Fibroblast of gingiva (primary cell): ENCODE measurements at regions not wholly inside any gene's neighbourhood (a gene's known extent, or its start where the extent isn't known, plus 50 kb on each side); places are given as distances from the start of the nearest gene placed in this dataset.

Experiments
- DNase-seq: peaks from one replicate; pipeline ENCODE4 v3.0.0-alpha.2; 2011; ENCODE audit warnings: low read depth

- DNase-seq, result no peak
Measured at GRCh38 chr5:135218486-135218755, 180.6 kb downstream of the MACROH2A1 start.

DNA sequence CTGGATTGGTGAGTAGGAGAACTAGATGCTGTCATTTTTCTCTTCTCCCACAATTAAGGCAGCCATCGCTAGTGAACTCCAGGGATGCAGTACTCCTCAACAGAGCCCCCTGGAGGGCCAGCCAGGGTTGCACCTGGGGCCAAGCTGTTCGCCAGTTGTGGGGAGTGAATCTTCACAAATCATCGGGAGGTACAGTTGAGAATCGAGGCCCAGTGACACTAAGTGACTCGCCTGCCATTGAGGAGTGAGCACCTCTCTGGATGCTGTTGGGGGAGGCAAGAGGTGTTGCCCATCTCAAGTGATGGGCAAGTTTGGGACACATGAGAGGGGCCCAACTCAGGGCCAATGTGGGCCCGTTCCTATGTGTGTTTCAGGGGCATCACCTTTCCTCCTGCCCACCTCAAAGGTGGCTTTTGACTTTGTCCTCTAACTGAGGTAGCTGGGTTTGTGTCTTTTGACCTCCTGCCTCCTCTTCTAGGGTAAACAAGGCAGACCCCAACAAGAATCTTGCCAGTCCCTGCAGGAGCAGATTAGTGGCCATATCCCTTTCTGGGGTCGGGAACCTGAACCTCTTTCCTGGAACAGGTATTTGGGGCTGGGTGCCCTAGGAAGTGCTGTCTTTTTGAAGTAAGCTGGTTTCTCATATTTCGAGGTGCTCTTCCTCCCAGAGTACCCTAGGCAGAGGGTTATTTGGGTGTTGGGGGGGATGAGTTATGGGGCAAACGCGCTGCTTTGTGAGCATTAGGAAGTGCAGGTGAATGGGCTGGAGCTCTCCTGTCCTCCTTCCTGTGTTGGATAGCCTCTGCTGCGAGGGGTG is 181.2 kb downstream of the MACROH2A1 start:
- no peak for DNase-seq

DNA sequence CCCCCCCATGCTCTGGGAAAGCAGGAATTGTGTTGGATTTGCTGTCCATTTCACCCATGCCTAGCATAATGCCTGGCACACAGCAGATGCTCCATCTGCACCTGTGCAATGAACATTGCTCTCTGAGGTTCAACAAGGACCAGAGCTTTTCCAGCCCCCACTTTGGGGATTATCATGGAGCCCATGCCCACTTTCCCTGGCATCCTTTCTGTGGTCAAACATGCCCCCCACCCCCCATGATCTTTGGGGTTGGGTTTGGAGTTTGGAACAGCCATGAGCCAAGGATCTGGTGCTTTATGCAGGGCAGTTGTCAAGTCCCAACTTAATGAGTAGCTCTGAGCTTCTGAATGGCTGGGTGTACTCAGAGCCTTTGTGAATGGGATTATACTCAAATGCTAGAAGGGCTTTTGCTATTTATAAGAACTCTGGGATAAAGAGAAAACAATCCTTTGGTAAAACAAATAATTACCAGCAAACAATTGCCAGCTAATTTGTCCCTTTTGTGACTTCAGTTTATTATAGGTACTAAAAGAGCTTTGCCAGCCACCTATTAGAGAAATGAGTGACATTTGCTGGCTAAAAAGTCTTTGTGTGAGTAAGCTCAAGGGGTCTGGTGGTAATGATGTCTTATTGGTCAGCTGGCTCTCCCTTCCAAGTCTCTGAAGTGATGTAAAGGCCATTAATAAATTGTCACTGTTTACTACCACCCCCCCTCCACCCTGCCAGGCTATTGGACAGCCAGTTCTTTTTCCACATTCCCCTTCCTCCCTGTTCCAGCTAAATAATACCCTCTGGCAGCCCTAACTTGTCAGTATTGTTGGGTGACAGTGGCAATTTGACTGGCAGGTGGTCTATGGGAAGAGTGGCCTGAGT is 182.3 kb downstream of the MACROH2A1 start:
- no peak for DNase-seq

- DNase-seq, result no peak
Measured at GRCh38 chr5:135215617-135216470, 181.8 kb upstream of the PITX1 start.

DNA sequence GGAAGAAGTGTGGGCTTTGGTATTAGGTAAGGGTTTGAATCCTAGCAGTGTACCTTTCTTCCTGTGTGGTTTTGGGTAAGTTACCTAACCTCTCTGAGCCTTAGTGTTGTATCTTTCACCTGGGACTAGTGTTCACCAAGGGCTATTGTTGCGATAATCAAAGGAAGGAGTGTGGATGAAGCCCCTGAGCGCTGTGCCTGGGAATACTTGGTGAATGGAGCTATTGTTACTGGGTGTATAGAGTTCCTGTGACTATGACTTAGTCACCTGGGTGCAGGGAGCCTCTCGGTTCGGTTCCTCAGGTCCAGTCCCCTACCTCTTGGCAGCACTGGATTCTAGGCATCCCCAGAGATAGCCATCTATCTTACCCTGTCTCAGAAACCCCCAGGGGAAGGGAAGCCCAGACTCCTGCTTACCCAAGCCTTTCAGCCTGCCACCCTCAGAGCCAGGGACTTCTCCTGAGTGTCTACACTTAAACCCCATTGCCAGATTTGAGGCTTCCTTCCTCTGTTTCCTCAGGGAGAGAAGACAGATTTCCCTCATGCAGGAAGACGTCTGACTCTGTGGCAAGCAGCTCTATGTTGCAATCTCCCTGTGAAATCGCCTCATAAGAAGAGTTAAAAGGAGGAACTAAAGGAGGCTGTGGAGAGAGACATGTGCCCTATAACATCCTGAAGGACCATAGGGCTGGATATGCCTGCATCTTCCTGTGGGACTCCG is 181.0 kb upstream of the PITX1 start:
- DNase-seq, result peak; percentile 60

- DNase-seq, result no peak
Measured at GRCh38 chr5:135213466-135214239, 179.6 kb upstream of the PITX1 start.

DNA sequence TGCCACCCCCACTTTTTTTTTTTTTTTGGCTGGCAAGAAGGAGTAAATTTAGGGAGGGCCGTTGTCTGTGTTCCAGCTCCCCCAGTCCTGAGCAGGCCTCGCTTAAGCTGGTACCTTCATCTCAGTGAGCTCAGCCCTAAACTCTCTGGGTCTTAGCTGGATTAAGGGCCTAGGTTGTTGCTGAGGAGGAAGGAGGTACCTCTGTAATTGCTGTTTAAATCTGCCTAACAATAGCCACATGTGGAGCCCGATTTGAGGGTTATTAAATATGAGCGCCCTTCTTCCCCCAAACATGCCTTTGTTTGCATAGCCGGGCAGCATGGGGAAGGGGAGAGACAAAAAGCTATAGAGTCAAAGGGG is 179.0 kb upstream of the PITX1 start:
- DNase-seq, result no peak

DNA sequence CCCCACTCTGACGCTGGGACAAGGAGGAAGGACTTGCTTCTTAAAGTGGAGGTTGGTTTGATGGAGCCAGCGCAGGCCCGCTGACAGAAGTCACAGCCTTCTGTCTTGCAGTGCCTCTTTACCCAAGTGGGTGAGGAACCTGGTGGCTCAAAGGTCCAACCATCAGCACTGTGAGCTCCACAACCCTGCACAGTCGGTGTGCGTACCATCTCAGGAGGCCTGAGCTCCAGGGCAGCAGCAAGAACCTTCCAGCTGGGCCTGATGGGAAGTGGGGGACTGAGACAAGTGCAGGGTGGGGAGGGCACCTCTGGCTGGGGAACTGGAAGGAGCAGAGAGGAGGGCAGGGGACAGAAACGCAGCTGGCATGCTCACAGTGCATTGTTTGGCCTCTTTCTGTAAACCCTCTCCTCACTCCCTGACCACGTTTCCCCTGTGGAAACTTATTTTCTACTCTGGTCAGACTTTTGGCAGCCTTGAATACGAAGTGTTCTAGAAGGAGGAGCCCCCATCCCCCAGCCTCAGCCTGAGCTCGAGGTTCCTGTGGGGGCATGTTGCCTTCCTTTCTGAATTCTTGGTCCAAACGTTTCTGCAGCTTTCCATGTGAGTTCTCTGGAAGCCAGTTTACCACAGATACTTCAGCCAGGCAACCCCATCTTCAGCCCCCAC is 178.5 kb upstream of the PITX1 start:
- DNase-seq, result no peak

GRCh38 chr5:135211791-135212190 is 177.8 kb upstream of the PITX1 start:
- no peak for DNase-seq

- DNase-seq, result peak; percentile 27
Measured at GRCh38 chr5:135211083-135211790, 177.2 kb upstream of the PITX1 start.

- DNase-seq, result no peak
Measured at GRCh38 chr5:135210286-135211055, 176.4 kb upstream of the PITX1 start.

DNA sequence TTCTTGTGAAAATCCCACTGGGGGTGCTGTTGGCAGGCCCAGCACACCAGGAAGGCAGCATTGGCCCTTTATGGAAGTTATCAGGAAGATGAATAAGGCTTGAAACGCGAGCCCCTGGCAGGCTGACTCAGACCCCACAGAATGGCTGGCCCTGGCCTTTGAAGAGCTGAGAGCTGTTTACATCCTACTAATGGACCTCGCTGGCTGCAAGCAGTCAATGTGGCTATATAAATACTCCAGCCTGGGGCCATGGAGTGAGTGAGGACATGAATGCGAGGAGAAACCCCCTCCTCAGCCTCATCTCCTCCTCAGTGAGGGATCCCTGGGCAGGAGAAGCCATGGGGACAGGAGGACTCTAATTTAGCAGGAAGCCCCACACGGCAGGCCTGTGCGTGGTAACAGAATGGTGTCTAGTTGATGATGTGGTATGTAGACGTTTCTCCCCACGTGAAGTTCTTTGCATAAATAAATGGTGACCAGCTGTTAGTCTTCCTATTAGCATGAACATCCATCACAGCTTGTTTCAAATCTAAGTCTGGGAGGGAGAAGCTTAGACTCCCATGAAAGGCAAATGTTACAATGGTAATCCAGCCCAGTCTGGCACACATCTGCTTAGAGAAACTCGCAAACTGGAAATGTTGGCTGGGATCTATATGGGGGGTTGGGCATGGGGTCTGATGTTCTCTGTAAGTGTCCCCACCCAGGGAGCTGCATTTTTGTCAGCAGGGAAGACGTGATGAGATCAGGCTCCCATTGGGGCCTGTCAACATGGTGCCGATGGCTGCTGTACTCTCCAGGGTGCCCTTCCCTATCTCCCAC is 175.1 kb upstream of the PITX1 start:
- DNase-seq, result peak; percentile 98

DNA sequence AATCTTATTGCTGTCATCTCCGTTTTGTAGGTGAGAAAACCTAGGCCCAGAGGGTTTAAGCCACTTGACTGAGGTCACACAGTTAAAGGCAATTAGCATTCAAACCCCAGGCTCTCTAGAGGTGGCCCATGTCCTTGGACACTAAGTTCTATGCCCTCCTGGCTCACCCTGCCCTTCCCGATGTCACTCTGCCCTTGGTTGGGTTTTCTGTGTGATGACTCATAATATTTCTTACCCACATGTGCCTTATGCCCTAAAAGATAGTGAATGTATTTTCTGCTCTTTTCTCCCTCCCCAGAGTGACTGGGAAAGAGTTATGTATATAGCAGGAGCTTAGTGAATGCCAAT is 174.5 kb upstream of the PITX1 start:
- DNase-seq, result no peak

- DNase-seq, result no peak
Measured at GRCh38 chr5:135207866-135208265, 173.8 kb upstream of the PITX1 start.

- DNase-seq, result no peak
Measured at GRCh38 chr5:135206862-135207261, 172.8 kb upstream of the PITX1 start.

- no peak for DNase-seq
Measured at GRCh38 chr5:135205632-135206349, 171.8 kb upstream of the PITX1 start.

DNA sequence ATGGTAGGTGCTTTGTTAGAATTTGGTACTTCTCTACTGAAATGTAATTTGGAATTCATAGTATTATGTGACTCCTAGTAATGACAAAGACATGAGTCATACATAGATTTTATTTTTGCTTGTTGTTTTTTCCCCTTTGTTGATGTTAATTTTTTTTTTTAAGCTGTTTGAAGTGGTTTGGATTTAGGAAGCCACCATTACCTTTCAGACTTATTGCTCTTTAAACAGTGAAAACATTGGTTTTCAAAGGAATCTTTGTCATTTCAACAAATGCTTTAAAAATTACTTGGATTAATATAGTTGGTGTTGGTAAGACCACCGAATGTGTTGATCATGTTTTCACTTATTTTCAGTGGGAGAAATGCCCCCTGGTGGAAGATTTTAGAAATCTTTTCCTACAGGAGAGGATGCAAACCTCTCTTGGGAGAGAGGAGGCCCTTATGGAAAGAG is 170.1 kb upstream of the PITX1 start:
- DNase-seq, result no peak

DNA sequence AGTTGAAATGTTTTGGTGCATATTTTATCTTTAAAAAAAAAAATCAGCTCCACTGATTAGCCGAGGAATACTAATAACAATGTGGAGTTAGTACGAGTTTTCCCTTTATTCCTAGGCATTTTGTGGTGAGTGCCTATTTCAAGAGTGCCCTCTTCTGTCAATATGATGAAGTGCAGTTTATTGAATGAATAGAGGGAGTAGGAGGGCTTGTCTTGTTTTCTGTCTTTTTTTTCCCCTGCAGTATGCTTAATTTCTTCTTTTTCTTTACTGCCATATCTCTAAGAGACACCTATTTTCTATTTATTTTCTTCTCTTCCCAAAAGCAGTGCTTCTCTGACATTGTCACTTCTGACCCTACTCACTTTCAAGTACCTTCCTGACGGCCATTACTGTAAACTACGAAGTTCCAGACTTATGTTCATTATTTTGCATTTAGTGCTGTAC is 169.6 kb upstream of the PITX1 start:
- DNase-seq, result no peak
